Suppressor macrophage treated with lipopolysaccharide for 1 hour (primary cell): ENCODE measurements at regions not wholly inside any gene's neighbourhood (a gene's known extent, or its start where the extent isn't known, plus 50 kb on each side); places are given as distances from the start of the nearest gene placed in this dataset.

ENCODE experiments used
- DNase-seq, 3 donors: peaks; one replicate each; pipeline ENCODE4 v3.0.0-alpha.2; 2020 to 2022

DNA sequence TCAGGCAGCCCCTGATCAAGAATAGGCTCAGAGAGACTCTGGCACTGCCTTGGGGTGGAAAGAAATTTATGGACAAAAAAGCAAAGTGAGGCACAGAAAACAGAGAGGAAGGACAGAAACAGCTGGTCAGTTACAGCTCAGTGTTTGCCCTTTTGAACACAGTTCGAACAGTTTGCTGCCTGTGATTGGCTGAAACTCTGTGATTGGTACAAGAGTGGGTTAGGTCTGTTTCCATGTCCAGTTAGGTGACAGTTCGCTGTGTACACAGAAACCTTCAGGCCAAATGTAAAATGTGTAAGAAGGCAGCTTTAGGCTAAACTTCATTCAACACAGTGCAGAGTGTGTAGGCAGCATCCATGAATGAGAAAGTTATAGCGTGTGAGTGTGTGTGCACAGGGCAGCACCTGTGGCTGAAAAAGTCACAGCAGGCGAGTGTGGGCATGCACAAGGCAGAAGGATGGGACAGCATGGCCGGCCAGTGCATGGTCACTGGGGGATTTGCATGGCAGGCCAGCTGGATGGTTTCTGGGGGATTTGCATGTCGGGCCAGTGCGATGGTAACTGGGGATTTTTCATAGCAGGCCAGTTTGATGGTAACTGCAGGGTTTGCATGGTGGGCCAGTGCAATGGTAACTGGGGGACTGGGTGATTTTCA is 75.4 kb upstream of the FRMD1 start:
- no peak for DNase-seq

DNA sequence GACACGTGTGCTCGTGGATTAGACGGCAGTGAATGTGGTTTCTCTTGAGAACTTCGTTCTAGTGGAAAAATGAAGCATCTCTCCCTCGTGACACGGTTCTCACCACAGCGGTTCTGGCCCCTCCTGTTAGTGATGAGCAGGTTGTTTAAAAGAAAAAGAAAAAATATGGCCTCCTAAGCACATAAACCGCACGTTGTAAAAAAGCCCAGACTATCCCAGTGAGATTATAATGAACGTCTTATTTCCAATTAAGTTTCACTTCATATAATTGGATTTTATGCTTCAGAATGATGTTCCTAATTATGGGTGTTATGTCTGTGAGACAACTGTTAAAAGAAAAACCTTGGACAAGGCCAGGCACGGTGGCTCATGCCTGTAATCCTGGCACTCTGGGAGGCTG is 74.5 kb upstream of the FRMD1 start:
- DNase-seq = no peak

DNA sequence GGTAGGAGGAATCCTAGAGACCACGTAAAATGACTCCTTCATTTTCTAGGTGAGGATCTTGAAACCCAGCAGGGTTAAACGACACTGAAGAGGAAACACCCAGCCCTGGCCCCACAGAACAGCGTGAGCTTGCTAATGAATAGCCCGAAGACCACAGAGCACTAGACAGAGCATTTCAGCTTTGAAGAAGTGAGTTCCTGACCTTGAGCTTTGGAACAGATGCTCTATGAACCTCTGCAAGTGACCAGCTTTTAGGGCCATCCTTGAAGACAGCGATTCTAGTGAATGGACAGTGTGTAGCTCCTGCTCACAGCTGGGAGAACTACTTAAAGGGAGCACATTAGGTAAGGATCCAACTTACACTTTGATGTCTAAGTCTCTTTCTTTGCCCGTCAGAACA is 74.0 kb upstream of the FRMD1 start:
- no peak for DNase-seq

GRCh38 chr6:168152306-168152963 is 73.4 kb upstream of the FRMD1 start:
- DNase-seq = no peak

GRCh38 chr6:168150551-168151320 is 71.7 kb upstream of the FRMD1 start:
- DNase-seq = no peak

- no peak for DNase-seq
These were observed 70.0 kb upstream of the FRMD1 start for GRCh38 chr6:168149015-168149414.

DNA sequence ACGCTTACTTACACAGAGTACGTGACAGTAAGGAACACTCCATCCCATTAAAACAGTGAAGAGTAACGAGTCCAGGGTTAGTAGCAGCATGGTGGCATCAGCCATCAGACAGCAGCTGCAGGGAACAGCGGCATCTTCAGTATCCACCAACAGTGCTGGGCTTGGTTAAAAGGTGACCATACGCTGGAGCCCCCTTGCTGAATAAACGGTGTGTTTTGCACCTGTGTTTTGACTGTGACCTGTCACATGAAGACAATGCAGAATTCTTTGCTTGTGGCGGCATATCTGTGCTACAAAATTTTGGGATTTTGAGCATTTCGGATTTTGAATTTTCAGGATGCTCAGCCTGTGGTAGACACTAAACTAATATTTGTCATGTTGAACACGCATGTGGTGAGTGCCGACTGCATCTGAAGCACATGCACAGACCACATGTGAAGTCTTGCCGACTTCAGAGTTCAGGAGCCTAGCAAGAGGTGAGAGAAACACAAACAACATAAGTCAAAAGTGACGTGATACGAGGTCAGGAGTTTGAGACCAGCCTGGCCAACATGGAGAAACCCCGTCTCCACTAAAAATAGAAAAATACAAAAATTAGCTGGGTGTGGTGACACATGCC is 69.3 kb upstream of the FRMD1 start:
- no peak for DNase-seq

- no peak for DNase-seq
These were observed 68.3 kb upstream of the FRMD1 start for GRCh38 chr6:168147205-168147738.

DNA sequence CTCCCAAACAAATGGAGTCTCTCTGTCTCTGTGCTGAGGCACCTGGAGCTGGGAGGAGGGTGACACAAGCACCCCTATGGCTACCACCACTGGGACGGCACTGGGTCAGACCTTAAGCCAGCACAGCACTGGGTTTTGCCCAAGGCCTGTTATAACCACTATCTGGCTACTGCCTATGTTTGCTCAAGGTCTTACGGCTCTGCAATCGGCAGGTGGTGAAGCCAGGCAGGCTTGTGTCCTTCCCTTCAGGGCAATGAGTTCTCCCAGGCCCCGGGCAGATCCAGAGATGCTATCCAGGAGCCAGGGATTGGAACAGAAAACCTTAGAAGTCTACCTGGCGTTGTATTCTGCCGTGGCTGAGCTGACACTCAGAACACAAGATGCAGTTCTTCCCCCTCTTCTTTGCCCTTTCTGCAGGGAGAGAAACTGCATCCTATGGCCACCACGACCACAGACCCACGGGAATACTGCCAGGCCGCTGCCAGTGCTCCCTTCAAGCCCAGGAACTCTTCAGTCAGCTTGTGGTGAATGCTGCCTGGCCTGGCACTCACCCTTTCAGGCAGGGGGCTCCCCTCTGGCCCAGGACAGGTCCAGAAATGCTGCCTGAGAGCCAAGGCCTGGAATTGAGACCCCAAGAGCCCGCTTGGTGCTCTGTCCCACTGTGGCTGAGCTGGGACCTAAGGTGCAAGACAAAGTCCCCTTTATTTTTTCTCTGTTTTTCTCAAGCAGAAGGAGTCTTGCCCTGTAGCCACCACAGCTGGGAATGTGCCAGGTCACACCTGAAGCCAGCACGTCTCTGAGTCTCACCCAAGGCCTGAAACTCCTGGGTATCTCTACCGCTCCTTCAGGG is 67.0 kb upstream of the FRMD1 start:
- DNase-seq = no peak

GRCh38 chr6:168139121-168139520 is 60.1 kb upstream of the FRMD1 start:
- no peak for DNase-seq

GRCh38 chr6:168138436-168138835 is 59.4 kb upstream of the FRMD1 start:
- no peak for DNase-seq

DNA sequence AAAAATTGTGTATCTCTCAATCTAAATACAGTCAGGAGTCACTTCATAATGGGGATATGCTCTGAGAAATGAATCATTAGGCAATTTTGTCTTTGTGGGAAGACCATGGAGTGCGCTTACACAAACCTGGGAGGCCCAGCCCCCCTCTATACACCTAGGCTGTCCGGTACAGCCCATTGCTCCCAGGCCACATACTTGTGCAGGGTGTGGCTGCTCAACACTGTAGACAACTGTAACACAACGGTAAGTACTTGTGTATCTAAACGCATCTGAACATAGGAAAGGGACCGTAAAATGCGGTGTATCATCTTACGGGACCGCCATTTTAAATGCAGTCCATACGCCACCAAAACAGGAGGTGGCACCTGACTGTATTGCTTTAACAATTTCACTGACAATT is 58.0 kb upstream of the FRMD1 start:
- no peak for DNase-seq

DNA sequence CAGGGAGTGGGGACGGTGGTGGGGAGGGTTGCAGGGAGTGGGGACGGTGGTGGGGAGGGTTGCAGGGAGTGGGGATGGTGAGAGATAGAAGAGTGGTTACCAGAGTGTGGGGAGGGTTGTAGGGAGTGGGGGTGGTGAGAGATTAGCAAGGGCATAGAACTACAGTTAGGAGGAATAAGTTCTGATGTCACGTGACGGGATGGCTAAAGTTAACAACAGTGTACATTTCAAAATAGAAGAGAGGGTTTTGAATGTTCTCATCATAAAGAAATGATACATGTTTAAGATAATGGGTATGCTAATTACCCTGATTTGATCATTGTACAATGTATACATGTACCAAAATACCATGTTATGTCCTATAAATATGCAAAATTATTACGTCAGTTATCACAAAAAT is 57.6 kb upstream of the FRMD1 start:
- no peak for DNase-seq

GRCh38 chr6:168136001-168136400 is 57.0 kb upstream of the FRMD1 start:
- DNase-seq = no peak

- no peak for DNase-seq
These were observed 55.7 kb upstream of the FRMD1 start for GRCh38 chr6:168134560-168135201.

GRCh38 chr6:168133687-168134559 is 54.9 kb upstream of the FRMD1 start:
- no peak for DNase-seq

- DNase-seq = no peak
These were observed 54.2 kb upstream of the FRMD1 start for GRCh38 chr6:168133168-168133561.

DNA sequence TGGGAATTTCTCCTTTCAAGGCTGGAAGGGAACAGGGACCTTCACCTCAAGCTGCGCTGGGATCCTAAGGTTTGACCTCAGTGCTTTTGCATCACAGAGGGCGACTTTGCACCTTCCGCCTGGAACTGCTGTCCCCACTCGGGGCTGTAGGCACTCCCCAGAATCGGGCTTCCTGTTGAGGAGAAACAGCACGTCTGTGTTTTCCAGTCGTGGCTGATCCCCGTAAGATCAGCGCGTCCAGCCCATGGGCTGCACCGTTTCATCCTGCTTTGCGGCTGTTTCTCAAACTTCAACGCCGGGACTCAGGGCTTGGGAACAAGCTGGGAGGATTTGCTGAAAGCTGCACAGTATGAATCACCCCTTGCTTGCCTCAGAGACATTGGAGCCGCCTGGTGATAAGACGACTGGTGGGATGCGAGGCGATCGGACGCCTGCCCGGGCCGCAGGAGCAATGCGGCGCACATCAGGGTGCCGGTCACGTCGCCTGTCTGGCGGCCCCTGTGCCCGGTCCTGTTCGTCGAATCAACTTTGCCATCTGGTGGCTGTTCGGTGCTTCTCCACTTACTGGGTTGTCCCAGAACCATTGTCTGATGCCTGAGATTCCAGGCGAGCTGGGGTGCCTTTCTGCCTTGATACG is 53.6 kb upstream of the FRMD1 start:
- DNase-seq = peak in 2 of 3 donors; percentile 6 to 8

- no peak for DNase-seq
These were observed 52.7 kb upstream of the FRMD1 start for GRCh38 chr6:168131464-168132415.
